Skin epidermis (tissue), 12 donors: ENCODE measurements at regions not wholly inside any gene's neighbourhood (a gene's known extent, or its start where the extent isn't known, plus 50 kb on each side); places are given as distances from the start of the nearest gene placed in this dataset.

ENCODE experiments used
- H3K27ac ChIP-seq, 21 experiments: fragments of 200-600 bp; sonication (generic) in 11 of 21; one replicate each; pipeline ENCODE4 v1.5.0; 2020; ENCODE audit warnings: mild to moderate bottlenecking in 3 of 21, inconsistent platforms in 2 of 21, moderate library complexity in 2 of 21
- H3K4me3 ChIP-seq, 7 experiments: fragments of 200-600 bp; sonication (generic) in 2 of 7; one replicate each; pipeline ENCODE4 v1.5.0; 2020; ENCODE audit warnings: inconsistent platforms in 2 of 7, mild to moderate bottlenecking in 2 of 7, moderate library complexity in 1 of 7

DNA sequence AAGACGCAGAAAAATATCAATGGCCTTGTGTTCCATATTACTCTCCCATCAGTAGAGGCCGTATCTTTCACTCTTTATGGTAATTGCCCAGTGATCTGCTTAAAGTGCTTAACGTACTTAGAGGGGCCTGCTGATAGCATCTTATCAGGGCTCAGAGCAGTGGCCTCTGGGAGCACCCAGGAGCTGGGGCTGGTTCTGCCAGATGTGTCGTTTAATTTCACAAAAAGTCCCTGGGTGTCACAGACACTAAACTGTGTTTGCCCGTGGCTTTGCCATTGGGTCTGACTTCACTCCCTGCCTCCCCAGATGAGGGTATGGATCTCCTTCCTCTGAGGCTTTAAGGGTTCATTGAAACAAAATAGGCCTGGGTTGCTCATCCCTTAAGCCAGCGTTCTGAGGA is 435.3 kb downstream of the GATA3 start:
- H3K27ac ChIP-seq = no peak overlapping the region
- H3K4me3 ChIP-seq = no peak overlapping the region

DNA sequence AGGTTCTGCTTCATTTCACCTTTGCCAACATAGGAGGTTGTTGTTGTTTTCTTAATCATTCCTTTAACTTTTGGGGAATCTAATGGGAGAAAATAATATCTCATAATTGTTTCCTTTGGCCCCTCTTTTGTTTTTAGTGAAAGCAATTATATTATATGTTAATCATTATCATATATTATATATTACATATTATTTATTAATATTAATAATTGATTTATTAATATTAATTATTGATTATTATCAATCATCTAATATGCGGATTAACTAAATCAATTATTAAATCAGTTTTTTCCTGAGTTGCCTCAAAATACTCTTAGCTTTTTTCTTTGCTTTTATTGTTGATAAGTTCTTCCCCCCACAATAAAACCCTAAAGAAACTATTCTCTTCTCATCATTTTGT is 443.8 kb downstream of the GATA3 start:
- Histone ChIP-seq H3K27ac (no peak overlapping the region), H3K4me3 (no peak overlapping the region)

DNA sequence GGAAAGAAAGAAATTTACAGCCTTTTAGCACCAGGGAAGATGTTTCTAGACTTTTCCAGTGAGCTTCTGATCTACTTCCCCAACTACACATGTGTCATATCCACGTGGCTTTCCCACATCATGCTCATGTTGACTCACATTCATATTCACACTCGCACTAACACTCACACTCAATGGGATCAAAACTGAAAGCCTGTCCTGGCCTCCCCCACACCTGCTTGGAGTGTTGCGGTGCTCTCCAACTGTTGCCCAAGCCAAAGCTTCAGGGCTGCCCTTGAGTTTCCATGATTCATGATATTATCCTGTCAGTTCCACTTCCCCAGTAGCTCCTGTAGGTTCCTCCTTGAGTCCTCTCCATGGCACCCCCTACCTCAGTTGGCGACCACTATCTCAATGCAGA is 444.4 kb downstream of the GATA3 start:
- Histone ChIP-seq H3K4me3 (no peak overlapping the region), H3K27ac (no peak overlapping the region)

DNA sequence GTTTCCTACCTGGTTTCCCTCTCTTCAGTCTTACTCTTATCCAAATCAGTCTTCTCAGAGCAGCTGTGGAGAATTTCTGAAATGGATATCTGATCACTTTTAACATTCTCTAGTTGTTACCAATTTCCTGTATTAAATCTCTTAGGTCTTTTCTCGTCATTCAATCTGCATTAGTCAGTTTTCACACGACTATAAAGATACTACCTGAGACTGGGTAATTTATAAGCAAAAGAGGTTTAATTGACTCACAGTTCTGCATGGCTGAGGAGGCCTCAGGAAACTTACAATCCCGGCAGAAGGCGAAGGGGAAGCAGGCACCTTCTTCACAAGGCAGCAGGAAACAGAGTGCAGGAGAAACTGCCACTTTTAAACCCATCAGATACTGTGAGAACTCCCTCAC is 444.8 kb downstream of the GATA3 start:
- Histone ChIP-seq H3K4me3 (no peak overlapping the region), H3K27ac (no peak overlapping the region)

DNA sequence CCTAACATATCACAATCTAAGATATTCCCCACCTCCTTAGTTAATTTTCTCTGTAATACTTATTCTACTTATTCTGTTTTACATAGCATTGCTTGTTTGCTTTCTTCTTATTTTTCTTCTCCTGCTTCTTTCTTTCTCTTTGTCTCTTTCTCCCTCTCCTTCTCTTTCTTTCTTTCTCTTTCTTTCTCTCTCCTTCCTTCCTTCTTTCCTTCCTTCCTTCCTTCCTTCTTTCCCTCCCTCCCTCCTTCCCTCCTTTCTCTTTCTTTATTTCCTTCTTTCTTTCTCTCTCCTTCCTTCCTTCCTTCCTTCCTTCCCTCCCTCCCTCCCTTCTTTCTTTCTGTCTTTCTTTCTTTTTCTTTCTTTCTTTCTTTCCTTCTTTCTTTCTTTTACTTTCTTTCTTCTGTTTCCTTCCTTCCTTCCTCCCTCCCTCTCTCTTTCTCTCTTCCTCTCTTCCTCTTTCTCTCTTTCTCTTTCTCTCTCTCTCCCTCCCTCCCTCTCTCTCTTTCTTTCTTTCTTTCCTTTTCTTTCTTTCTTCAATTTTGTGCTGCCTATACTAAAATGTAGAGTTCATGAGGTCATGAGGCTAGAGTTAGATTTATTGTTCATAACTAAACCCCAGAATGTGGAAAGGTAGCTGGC is 445.4 kb downstream of the GATA3 start:
- H3K4me3 ChIP-seq = no peak overlapping the region
- no peak overlapping the region for H3K27ac ChIP-seq

DNA sequence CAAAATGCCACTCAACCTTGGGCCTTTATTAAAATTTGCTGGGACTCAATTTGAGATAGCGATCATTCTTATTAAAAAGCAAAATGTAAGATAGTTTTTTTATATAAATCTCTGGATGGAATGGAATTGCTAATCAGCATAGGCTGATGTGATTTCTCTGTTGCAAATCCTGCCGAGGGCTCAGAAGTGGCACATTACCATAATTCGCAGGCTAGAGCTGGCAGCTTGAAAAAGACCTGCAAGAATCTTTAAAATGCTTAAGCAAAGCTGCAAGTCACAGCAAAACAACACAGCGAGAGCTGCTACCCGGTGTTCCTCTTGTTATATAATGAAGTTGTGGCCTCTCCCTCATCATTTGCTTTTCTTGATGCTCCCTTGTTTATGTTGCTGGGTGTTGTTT is 448.1 kb downstream of the GATA3 start:
- no peak overlapping the region for H3K27ac ChIP-seq
- H3K4me3 ChIP-seq = no peak overlapping the region

DNA sequence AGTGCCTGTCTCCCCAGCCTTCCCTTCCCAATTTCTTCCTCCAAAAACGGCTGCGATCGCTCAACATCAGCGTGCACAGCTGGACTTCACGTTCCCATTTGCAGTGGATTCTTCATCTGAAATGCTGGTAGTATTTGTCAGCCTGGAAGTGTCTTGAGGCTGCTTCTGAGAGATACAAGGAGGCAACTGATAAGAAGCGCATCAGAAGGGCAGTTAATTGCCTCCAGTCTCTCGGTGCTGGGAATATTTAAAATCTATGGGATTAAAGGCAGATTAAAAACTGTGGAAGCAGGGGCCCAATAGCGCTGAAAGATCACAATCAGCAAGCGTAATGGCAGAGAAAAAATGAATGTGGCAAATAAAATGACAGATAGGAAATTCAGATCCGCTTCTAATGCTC is 450.0 kb downstream of the GATA3 start:
- H3K27ac ChIP-seq = no peak overlapping the region

DNA sequence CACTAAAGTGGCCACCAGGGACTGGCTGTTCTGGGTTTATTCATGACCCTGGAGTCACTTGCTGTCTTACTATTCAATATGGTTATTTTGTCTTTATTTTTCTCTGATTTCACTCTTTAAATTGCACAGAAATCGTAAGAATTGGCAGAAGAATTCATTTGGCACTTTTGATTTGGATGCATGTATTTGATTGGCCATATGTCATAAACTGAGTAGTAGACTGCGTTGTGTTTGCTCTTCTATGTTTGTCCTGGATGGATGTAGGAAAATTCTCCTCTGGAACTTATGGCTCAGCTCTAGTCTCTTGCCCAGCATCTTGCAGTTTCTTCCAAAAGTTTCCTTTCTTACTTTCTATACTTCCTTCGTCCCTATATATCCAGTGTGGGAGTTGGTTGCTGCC is 452.7 kb downstream of the GATA3 start:
- no peak overlapping the region for H3K27ac ChIP-seq

More for the DNA sequence above, 450.0 kb downstream of the GATA3 start:
- H3K4me3 ChIP-seq = no peak overlapping the region

DNA sequence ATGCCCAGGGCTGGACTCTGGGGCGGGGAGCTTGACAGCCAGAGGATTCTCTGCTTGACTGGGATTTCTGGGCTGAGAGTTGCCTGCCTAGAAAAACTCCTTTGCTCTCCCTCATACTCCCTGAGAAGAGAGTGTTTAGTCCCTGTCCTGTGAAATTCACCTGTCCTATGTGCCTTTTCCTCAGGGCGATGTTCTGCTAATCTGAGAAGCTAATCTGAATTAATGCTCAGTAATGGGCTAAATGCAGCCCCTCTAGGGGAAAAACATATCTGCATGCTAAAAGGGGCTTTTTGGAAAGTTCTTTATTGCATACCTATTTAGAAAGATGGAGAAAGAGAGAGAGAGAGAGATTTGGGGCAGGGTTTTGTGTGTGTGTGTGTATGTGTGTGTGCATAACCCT is 454.4 kb downstream of the GATA3 start:
- H3K4me3 ChIP-seq = no peak overlapping the region
- H3K27ac ChIP-seq = no peak overlapping the region

More for the DNA sequence above, 452.7 kb downstream of the GATA3 start:
- H3K4me3 ChIP-seq = no peak overlapping the region

DNA sequence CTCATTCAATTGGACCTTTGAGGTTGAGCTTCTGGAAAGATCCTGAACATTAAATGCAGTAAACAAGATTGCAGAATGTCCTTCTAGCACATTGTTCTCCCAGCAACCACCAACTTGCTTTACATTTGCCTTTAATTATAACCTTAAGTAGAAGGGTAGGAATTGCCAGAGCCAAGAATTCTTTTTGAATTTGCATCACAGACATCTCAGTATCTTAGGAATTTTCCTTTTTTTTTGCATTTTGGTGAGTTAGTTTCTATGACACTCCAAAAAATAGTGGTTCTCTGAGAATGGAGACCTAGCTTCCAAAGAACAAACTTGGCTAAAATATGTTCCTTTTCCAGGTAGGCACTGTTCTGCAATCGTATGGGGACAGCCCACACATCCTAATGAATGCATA is 456.0 kb downstream of the GATA3 start:
- H3K4me3 ChIP-seq = no peak overlapping the region
- no peak overlapping the region for H3K27ac ChIP-seq

DNA sequence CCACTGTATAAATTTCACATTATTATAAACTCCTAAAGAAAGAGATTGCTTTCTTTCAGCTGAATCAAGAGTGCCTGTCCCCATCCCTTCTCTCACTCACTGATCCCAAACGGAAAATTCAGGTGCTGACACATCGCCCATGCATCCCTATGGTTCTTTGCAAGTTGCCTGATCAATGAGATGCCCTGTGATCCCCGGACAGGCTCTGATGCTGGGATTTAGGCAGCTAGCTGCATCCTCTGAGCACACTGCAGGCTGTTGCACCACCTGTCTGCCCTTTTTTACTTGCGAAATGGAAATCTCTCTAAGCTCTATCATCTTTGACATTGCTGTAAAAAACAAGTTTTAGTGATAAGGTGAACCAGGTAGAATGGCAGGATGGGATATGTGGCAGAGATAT is 456.5 kb downstream of the GATA3 start:
- H3K4me3 ChIP-seq = no peak overlapping the region

DNA sequence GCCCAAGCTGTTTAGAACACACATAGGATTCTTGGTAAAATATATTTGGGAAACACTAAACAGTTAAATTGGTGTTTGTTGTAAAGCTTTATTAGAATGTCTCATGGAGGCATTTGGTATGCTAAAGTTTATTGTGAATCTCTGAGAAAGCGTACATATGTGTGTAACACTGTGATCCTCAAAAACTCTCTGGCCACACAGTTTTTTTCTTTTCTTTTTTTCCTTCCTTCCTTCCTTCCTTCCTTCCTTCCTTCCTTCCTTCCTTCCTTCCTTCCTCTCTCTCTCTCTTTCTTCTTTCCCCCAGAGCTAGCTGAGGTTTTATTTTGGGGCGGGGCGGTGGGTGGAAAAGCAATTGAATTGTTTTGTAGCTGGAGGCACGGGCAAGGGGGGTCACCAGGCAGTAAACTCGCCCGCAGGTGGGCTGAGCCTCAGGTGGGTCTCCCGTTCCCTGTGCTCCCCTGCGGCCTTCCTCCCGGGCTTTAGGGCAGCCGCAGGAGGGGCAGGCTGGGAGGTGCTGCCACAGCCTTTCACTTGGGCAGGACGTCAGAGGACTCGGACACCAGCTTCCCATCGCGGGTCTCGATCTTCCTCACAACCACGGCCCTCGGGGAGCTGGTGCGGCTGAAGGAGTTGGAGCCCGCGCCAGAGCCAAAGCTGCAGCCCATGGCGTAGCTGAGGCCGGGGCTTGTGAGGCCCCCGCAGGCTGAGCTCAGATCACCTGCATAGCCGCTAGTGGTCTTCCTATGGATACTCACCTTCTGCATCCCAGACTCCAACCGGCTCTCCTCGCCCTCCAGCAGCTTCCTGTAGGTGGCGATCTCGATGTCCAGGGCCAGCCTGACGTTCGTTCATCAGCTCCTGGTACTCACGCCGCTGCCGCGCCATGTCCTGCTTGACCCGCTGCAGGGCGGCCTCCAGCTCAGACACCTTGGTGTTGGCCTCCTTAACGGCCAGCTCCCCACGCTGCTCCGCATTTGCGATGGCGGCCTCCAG is 459.0 kb downstream of the GATA3 start:
- Histone ChIP-seq H3K27ac (no peak overlapping the region), H3K4me3 (no peak overlapping the region)

More for the DNA sequence above, 456.5 kb downstream of the GATA3 start:
- no peak overlapping the region for H3K27ac ChIP-seq

DNA sequence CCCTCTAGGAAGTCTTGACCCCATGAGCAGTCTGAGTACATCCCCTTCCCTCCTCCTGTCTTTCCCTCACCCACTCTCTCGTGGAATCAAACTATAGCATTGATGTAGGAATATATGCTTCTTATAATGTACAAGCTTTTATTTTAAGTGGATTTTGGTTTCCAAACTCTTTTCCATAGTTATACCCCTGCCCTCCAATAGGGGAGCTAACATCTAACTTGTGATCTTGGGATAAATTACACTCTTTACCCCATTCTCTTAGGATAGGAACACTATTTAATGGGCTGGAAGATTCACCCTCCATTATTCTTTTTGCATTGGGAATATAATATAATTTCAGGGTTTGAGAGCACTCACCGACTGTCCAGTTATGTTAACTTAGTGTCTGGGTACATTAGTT is 465.9 kb downstream of the GATA3 start:
- Histone ChIP-seq H3K4me3 (no peak overlapping the region), H3K27ac (no peak overlapping the region)

DNA sequence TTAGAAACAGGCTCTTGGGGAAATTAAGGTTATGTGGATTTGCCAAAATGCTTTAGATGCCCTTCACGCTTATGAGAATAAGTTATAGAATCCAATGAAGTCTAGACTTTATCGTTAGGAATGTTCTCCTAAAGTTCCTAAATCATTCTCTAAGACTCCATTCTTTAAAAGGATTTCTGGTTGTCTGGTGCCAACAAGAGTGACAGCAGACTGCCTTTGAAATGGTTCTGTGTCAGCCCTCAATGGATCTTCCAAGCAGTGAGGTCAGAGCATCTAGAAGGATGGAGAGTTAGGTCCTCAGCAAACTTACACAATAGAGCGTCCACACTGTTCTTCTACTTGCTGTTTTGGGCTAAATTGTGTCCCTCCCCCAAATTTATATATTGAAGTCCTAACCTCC is 473.3 kb downstream of the GATA3 start:
- no peak overlapping the region for H3K4me3 ChIP-seq
- H3K27ac ChIP-seq = no peak overlapping the region

DNA sequence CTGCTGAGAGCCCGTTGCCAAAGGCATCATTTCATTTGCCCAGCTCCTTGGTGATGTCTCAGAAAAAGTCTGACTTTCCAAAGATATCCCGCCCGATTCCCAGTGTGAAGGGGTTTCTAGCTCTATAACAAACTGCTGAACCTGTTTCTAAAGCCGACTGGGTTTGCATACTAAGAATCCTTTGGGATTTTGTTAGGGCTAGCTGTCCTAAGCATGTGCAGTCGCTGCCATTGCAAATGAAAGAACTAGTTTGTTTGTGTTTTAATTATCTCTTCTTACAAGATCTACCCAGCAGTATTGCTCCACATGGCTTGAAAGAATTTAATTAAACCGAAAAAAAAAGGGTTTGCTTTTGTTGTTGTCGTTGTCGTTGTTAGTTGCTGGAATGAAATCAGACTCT is 476.6 kb downstream of the GATA3 start:
- Histone ChIP-seq H3K27ac (no peak overlapping the region), H3K4me3 (no peak overlapping the region)

DNA sequence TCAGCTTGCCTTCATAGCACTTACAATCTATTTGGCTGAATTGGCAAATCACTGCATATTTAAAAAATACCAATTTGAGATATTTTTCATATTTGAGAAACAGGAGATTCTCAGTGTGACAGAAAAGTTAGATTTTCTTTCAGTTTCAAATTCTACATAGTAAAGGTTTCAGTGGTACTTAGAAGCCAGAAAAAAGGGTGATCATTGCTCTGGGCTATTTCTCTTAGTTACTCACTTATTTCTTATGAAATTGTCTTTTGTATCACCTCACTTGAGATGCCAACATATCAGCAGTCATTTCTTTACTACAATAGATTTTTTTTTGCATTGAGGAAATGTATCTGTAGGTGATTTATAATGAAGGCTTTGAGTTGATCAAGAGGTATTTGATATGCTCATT is 478.2 kb downstream of the GATA3 start:
- no peak overlapping the region for H3K4me3 ChIP-seq

DNA sequence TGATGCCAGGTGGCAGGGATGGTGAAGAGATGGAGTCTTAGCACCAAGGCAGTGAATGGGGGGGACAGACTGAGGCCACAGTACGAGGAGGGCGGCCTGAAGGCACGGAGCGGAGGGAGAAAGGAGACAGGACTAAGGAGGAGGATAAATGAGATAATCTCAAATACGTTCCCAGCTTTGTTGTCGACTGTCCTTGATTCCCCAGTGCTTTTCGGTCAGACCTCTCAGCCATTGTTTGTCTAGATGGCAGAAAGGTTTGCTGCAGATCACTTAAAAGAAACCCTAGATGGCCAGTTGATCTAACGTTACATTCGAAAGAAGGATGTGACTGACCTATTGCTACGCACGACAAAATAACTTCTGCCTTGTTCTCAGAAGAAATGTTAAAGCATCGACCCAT is 479.0 kb downstream of the GATA3 start:
- H3K4me3 ChIP-seq = no peak overlapping the region
- no peak overlapping the region for H3K27ac ChIP-seq

More for the DNA sequence above, 478.2 kb downstream of the GATA3 start:
- H3K27ac ChIP-seq = no peak overlapping the region

DNA sequence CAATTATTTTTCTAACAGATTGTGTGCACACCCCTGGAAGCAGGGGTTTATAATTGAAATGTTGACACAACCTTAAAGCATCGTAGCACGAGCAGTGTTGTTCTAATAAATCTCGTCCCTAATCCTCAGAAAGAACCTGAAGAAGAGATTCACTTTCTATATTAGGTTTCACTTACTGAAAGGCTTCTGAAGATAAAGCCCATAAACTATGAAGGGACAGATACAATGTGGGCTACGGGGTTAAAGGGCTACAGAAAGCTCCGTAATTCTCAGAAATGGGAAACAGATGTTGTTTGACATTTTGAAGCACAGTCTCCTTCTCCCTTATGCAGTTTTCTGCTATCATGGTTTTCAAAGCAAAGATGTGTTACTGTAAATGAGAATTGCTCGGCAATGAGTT is 479.6 kb downstream of the GATA3 start:
- H3K27ac ChIP-seq = no peak overlapping the region
- H3K4me3 ChIP-seq = no peak overlapping the region

DNA sequence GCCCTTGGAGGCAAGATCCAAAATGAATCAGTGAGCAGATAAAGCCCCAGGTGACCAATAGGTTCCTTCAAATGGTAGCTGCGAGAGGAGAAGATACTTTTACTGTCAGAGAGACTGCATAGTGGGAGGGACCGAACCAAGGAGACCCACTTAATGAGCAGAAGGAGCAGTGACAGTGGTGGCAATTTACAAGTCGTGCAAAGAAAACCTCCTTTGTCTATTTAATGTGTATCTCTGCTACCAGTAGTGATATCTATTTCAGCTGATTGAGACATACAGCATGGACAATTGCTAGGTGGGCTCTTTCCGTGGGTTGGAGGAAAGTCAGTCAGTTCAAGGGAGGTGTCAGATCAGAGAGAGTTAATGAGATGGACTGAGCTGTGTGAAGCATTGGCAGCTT is 480.4 kb downstream of the GATA3 start:
- Histone ChIP-seq H3K27ac (no peak overlapping the region), H3K4me3 (no peak overlapping the region)

DNA sequence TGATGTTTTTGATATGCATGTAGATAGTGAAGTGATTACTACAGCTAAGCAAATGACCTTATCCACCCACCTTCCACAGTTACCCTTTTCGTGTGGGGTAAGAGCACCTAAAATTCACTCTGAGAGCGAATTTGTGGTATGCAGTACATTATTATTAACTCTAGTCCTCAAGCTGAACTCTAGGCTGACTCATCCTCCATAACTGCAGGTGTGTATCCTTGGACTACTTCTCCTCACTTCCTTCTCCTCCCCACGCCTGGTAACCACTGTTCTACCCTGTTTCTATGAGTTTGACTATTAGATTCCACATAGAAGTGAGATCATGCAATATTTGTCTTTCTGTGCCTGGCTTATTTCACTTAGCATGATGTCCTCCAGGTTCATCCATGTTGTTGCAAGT is 484.6 kb downstream of the GATA3 start:
- Histone ChIP-seq H3K4me3 (no peak overlapping the region), H3K27ac (no peak overlapping the region)

DNA sequence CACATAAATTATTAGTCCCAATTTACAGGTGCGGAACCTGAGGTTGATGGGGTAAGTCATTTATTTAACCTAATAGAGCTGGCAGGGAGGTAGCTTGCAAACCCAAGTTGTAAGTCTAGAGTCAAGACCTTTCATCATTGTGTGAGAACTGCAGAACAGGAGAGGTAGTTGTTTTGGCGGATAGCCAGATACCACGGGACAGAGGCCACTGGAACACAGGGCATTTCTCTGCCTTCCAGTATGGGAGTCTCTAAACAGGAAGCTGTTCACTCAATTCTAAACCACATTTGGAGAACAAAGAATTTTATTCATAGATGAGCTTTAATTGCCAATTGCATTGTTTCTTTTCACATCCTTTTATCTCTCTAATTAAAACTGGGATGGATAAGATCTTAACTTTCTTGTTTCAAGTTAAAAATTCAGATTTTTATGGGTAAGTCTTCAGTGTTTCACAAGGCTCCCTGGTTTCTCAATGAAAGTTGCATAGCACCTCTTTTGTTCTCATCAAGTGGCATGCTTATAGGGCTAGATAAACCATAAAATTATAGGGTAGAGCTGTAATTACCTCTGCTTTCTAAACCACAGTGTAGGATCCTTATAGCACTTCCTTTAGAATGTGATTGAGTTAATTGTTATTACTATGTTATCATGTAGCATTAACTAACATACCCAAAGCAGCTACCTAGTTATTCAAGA is 489.0 kb downstream of the GATA3 start:
- H3K4me3 ChIP-seq = no peak overlapping the region
- H3K27ac ChIP-seq = peak overlapping the region in 1 of 21 experiments; percentile 36
